Endothelial cell (in vitro differentiated cells): ENCODE measurements at regions not wholly inside any gene's neighbourhood (a gene's known extent, or its start where the extent isn't known, plus 50 kb on each side); places are given as distances from the start of the nearest gene placed in this dataset.
A peak's percentile ranks its signal among the peaks of the same experiment; 100 is the strongest.

Experiments
- DNase-seq: peaks from one replicate; pipeline ENCODE4 v3.0.0; 2021; ENCODE audit warnings: low spot score
- H3K27ac Mint-ChIP-seq: one replicate; pipeline ENCODE4 v1.8.0; 2021; ENCODE audit warnings: mixed read lengths, inconsistent platforms; ENCODE audit not compliant: unreplicated experiment
- H3K27me3 Mint-ChIP-seq: one replicate; pipeline ENCODE4 v1.8.0; 2021; ENCODE audit warnings: mild to moderate bottlenecking, moderate library complexity, mixed read lengths, inconsistent platforms; ENCODE audit not compliant: unreplicated experiment
- H3K36me3 Mint-ChIP-seq: one replicate; pipeline ENCODE4 v1.8.0; 2021; ENCODE audit warnings: mild to moderate bottlenecking, low read depth, mixed read lengths, inconsistent platforms; ENCODE audit not compliant: unreplicated experiment
- H3K4me1 Mint-ChIP-seq: one replicate; pipeline ENCODE4 v1.8.0; 2021; ENCODE audit warnings: mild to moderate bottlenecking, mixed read lengths, inconsistent platforms; ENCODE audit not compliant: unreplicated experiment
- H3K4me3 Mint-ChIP-seq: one replicate; pipeline ENCODE4 v1.8.0; 2021; ENCODE audit warnings: mild to moderate bottlenecking, mixed read lengths, inconsistent platforms; ENCODE audit not compliant: unreplicated experiment
- H3K9me3 Mint-ChIP-seq: one replicate; pipeline ENCODE4 v1.8.0; 2021; ENCODE audit warnings: mixed read lengths, inconsistent platforms; ENCODE audit not compliant: unreplicated experiment
- TF ChIP-seq, protein P1 (sequence below): fragments of 200-600 bp; sonication (generic); IDR thresholded peaks from one replicate; pipeline ENCODE4 v1.5.0; 2021; ENCODE audit warnings: antibody characterized with exemption; ENCODE audit not compliant: unreplicated experiment

- H3K4me1 Mint-ChIP-seq: no peaks in the 10 kb centered on the region
- no peak overlapping the region for H3K4me3 Mint-ChIP-seq
- TF ChIP-seq, protein P1, sequence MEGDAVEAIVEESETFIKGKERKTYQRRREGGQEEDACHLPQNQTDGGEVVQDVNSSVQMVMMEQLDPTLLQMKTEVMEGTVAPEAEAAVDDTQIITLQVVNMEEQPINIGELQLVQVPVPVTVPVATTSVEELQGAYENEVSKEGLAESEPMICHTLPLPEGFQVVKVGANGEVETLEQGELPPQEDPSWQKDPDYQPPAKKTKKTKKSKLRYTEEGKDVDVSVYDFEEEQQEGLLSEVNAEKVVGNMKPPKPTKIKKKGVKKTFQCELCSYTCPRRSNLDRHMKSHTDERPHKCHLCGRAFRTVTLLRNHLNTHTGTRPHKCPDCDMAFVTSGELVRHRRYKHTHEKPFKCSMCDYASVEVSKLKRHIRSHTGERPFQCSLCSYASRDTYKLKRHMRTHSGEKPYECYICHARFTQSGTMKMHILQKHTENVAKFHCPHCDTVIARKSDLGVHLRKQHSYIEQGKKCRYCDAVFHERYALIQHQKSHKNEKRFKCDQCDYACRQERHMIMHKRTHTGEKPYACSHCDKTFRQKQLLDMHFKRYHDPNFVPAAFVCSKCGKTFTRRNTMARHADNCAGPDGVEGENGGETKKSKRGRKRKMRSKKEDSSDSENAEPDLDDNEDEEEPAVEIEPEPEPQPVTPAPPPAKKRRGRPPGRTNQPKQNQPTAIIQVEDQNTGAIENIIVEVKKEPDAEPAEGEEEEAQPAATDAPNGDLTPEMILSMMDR: no peak
- H3K27me3 Mint-ChIP-seq: peaks cover 2% of the 10 kb centered on the region
- H3K27ac Mint-ChIP-seq: no peak overlapping the region
- no peaks in the 10 kb centered on the region for H3K9me3 Mint-ChIP-seq
- H3K36me3 Mint-ChIP-seq: peaks cover 32% of the 10 kb centered on the region
- no peak for DNase-seq
Measured at GRCh38 chr11:70790671-70791300, 392.5 kb downstream of the CTTN start.

DNA sequence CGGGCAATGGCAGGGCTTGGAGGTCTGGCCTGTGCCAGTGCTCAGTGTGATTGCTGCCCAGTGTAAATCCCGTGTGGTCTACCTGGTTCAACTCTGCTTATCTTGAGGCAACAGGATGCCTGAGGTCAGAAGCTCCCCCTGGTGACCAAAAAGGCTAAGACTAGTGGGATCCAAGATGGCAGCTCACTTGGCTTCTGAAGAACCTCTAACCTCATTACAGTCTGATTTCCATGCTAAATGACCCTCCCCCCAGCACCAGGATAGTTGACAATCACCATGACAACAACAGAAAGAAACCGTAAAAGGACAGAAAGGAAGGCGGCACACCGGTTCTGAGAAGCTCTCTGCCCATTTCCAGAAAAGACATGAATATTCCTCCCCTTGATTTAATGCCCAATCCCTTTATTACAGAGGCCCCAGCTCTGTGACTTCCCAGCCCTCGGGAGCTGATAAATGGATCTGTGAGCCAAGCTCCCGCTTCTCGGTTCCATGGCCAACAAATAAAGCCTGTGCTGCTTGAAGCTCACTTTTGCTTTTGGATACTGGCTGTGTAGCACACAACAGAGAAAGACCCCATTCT lies 398.4 kb downstream of the CTTN start:
- H3K4me1 Mint-ChIP-seq: no peaks in the 10 kb centered on the region
- peaks cover 4% of the 10 kb centered on the region for H3K9me3 Mint-ChIP-seq
- no peak for DNase-seq
- peaks cover 45% of the 10 kb centered on the region for H3K36me3 Mint-ChIP-seq
- H3K27ac Mint-ChIP-seq: no peak overlapping the region
- TF ChIP-seq, protein P1: peak; percentile 12
- H3K27me3 Mint-ChIP-seq: peaks cover 2% of the 10 kb centered on the region
- no peak overlapping the region for H3K4me3 Mint-ChIP-seq

GRCh38 chr11:70798296-70798695 lies 400.0 kb downstream of the CTTN start:
- Mint-ChIP-seq H3K4me1 (no peaks in the 10 kb centered on the region), H3K27me3 (no peaks in the 10 kb centered on the region), H3K4me3 (no peak overlapping the region), H3K36me3 (peaks cover 30% of the 10 kb centered on the region), H3K9me3 (peaks cover 4% of the 10 kb centered on the region), H3K27ac (no peak overlapping the region)
- no peak for DNase-seq
- TF ChIP-seq, protein P1: no peak

- Mint-ChIP-seq H3K27ac (no peak overlapping the region), H3K9me3 (peaks cover 4% of the 10 kb centered on the region), H3K36me3 (peaks cover 21% of the 10 kb centered on the region), H3K4me1 (peaks cover 5% of the 10 kb centered on the region), H3K27me3 (no peaks in the 10 kb centered on the region), H3K4me3 (no peak overlapping the region)
- no peak for DNase-seq
- TF ChIP-seq, protein P1: no peak
Measured at GRCh38 chr11:70799386-70799785, 401.1 kb downstream of the CTTN start.

GRCh38 chr11:70802185-70802584 lies 403.9 kb downstream of the CTTN start:
- no peak for DNase-seq
- peaks cover 7% of the 10 kb centered on the region for H3K4me1 Mint-ChIP-seq
- no peak overlapping the region for H3K4me3 Mint-ChIP-seq
- H3K36me3 Mint-ChIP-seq: peaks cover 12% of the 10 kb centered on the region
- TF ChIP-seq, protein P1: no peak
- no peak overlapping the region for H3K27ac Mint-ChIP-seq
- no peaks in the 10 kb centered on the region for H3K9me3 Mint-ChIP-seq
- H3K27me3 Mint-ChIP-seq: no peaks in the 10 kb centered on the region
